ENCODE measurements at regions not wholly inside any gene's neighbourhood (a gene's known extent, or its start where the extent isn't known, plus 50 kb on each side); places are given as distances from the start of the nearest gene placed in this dataset.

DNA sequence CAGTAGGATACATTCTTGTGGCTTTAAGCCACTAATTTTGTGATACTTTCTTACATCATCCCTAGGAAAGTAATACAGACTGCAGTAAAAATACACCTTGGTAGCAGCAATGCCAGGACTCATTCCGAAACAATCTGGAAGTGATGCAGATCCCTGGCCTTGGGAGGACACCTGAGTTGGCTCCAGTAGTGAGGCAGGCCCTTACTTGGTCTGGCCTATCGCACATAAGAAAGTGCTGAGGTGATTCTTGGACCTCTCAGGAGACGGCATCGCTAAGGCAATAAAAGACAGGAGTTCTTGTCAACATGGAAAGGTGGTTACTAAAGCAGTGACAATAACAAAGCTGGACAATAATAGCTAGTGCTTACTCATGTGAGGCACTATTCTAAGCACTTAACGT is 126.5 kb downstream of the SUCNR1 start:
- Histone ChIP-seq H3K4me3 (ENCODE audit: control extremely low read depth in 1 of 5, extremely low read depth in 1 of 5, insufficient read depth in 1 of 5, low read depth in 2 of 5, low read length in 4 of 5) (no peak overlapping the region), H3K9me3 (ENCODE audit: control extremely low read depth in 1 of 3, control insufficient read depth in 2 of 3, insufficient read depth in 1 of 3, low read length in 2 of 3) (no peaks in the 10 kb centered on the region), H3K4me1 (ENCODE audit: control insufficient read depth in 2 of 2, insufficient read depth in 2 of 2, low read length in 2 of 2) (no peaks in the 10 kb centered on the region), H2AFZ (ENCODE audit: insufficient read depth, low read depth, low read length, poor library complexity, severe bottlenecking) (no peak overlapping the region), H3K27ac (ENCODE audit: low read length in 2 of 2) (no peak overlapping the region), H3K36me3 (replicated peaks in 1 of 2; ENCODE audit: control extremely low read depth in 1 of 2, control insufficient read depth in 1 of 2, extremely low read depth in 1 of 2, insufficient read depth in 2 of 2, low read length in 1 of 2) (no peaks in the 10 kb centered on the region), H3K9ac (ENCODE audit: low read length) (no peak overlapping the region), H3K4me2 (replicated peaks; ENCODE audit: low read depth, low read length, poor library complexity, severe bottlenecking) (no peak overlapping the region), H3K79me2 (ENCODE audit: control insufficient read depth, insufficient read depth, low read length) (no peaks in the 10 kb centered on the region), H3K27me3 (replicated peaks in 1 of 4; ENCODE audit: control extremely low read depth in 1 of 4, control insufficient read depth in 3 of 4, insufficient read depth in 4 of 4, low read length in 3 of 4) (no peaks in the 10 kb centered on the region), H4K20me1 (ENCODE audit: control insufficient read depth, insufficient read depth, low read length, poor library complexity, severe bottlenecking) (no peaks in the 10 kb centered on the region)
- no peak overlapping the region for H3K27ac Mint-ChIP-seq
- no peaks in the 10 kb centered on the region for H3K9me3 Mint-ChIP-seq (ENCODE audit: insufficient read depth)
- ChIA-PET CTCF (no interaction called here), POLR2A (interaction anchor here (0.5 kb wide), 1 partner anchor 387 kb away, joined by 10 read pairs; no protein-coding TSS in a partner anchor)
- WGBS (ENCODE audit: insufficient coverage) = 100% methylated on average over 2 of the region's 5 CpGs
- DNase-seq (no peak), ATAC-seq (ENCODE audit: low read depth) (no peak)
- H3K4me3 Mint-ChIP-seq = no peak overlapping the region
- no peaks in the 10 kb centered on the region for H3K4me1 Mint-ChIP-seq
- no peak for TF ChIP-seq CTCF (IDR thresholded peaks at IDR 0.05)
- TF ChIP-seq EZH2 (IDR thresholded peaks at IDR 0.05; ENCODE audit: borderline replicate concordance, insufficient read depth, low read depth, low read length, poor library complexity, severe bottlenecking) = no peak
- intact Hi-C loops (cut with micrococcal nuclease) = no loop called here
- peaks cover 12% of the 10 kb centered on the region for H3K27me3 Mint-ChIP-seq

DNA sequence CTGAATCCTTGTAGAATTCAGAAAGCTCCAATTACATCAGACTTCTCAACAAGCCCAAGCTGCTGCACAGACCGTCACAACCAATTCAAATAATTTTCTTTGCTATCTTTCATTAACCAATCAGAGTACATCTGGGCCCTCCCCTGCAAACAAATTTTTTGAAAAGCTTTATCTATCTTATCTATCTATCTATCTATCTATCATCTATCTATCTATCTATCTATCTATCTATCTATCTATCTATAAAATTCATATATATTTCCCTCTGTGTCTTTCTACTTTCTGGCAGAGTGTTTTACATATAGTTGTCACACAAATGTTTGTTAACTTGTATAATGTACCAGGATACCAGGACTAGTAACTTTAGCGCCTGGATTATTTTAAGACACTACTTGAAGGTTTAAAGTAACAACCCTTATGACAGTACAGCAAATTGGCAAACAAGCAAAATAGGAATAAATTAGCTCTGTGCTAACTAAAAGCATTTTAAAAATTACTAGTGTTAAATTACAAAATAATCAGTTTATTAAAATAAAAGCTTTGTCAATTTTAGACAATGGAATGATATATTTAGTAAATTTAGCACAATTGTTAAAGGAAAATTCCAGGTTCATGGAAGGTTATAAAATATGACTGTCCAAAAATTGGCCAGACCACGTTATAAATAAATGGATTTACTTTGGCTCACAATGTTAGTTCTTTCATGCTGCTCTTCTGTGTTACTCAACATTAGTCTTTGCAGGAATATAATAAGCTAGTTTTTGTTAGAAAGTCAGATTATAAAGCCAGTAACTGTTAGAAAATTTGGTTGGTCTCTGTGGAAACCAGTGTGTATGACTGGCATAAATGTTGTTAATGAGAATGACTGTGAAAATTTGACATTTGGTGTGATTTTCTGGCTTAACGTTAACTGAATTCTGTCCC is 138.6 kb downstream of the SUCNR1 start:
- no peak overlapping the region for H3K4me3 Mint-ChIP-seq
- no peak overlapping the region for H3K27ac Mint-ChIP-seq
- Histone ChIP-seq H3K4me3 (ENCODE audit: control extremely low read depth in 1 of 5, extremely low read depth in 1 of 5, insufficient read depth in 1 of 5, low read depth in 2 of 5, low read length in 4 of 5) (no peak overlapping the region), H3K79me2 (ENCODE audit: control insufficient read depth, insufficient read depth, low read length) (no peaks in the 10 kb centered on the region), H3K4me2 (replicated peaks; ENCODE audit: low read depth, low read length, poor library complexity, severe bottlenecking) (no peak overlapping the region), H3K9ac (ENCODE audit: low read length) (no peak overlapping the region), H3K27me3 (replicated peaks in 1 of 4; ENCODE audit: control extremely low read depth in 1 of 4, control insufficient read depth in 3 of 4, insufficient read depth in 4 of 4, low read length in 3 of 4) (peaks cover 0 to 4% (median 0%) of the 10 kb centered on the region in 4 experiments), H3K9me3 (ENCODE audit: control extremely low read depth in 1 of 3, control insufficient read depth in 2 of 3, insufficient read depth in 1 of 3, low read length in 2 of 3) (no peaks in the 10 kb centered on the region), H2AFZ (ENCODE audit: insufficient read depth, low read depth, low read length, poor library complexity, severe bottlenecking) (no peak overlapping the region), H3K4me1 (ENCODE audit: control insufficient read depth in 2 of 2, insufficient read depth in 2 of 2, low read length in 2 of 2) (no peaks in the 10 kb centered on the region), H3K27ac (ENCODE audit: low read length in 2 of 2) (no peak overlapping the region), H3K36me3 (replicated peaks in 1 of 2; ENCODE audit: control extremely low read depth in 1 of 2, control insufficient read depth in 1 of 2, extremely low read depth in 1 of 2, insufficient read depth in 2 of 2, low read length in 1 of 2) (no peaks in the 10 kb centered on the region), H4K20me1 (ENCODE audit: control insufficient read depth, insufficient read depth, low read length, poor library complexity, severe bottlenecking) (no peaks in the 10 kb centered on the region)
- DNase-seq (no peak), ATAC-seq (ENCODE audit: low read depth) (no peak)
- H3K27me3 Mint-ChIP-seq = peaks cover 3% of the 10 kb centered on the region
- CTCF ChIA-PET = no interaction called here
- 100% methylated on average over 2 of the region's 4 CpGs for WGBS (ENCODE audit: insufficient coverage)
- intact Hi-C loops (cut with micrococcal nuclease) = no loop called here
- POLR2A ChIA-PET = no interaction called here
- no peaks in the 10 kb centered on the region for H3K9me3 Mint-ChIP-seq (ENCODE audit: insufficient read depth)
- TF ChIP-seq EZH2 (IDR thresholded peaks at IDR 0.05; ENCODE audit: borderline replicate concordance, insufficient read depth, low read depth, low read length, poor library complexity, severe bottlenecking) (no peak), CTCF (IDR thresholded peaks at IDR 0.05) (no peak)
- no peaks in the 10 kb centered on the region for H3K4me1 Mint-ChIP-seq

Measured in B cell (primary cell).